ENCODE measurements at regions not wholly inside any gene's neighbourhood (a gene's known extent, or its start where the extent isn't known, plus 50 kb on each side); places are given as distances from the start of the nearest gene placed in this dataset.

DNA sequence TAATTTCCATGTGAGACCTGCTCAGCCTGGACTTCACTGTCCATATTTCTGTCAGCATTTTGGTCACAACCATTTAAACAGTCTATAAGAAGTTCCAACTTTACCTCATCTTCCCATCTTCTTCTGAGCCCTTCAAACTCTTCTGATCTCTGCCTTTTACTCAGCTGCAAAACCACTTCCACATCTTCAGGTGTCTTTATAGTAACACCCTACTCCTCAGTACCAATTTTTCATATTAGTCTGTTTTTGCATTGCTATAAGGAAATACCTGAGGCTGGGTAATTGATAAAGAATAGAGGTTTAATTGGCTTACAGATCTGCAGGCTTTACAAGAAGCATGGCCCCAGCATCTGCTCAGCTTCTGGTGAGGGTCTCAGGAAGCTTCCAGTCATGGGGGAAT is 1648.9 kb upstream of the SLC10A2 start:
- Histone ChIP-seq H2AK9ac (replicated peaks; ENCODE audit: low read depth, low read length, poor library complexity) (no peak overlapping the region), H3K27me3 (ENCODE audit: control insufficient read depth, insufficient read depth, low read length) (no peaks in the 10 kb centered on the region), H3K23ac (ENCODE audit: low read depth, low read length) (no peak overlapping the region), H3K27ac (ENCODE audit: insufficient read depth, low read length) (no peak overlapping the region), H3K9me1 (ENCODE audit: insufficient read depth, low read length) (no peaks in the 10 kb centered on the region), H2BK120ac (ENCODE audit: low read depth, low read length) (no peak overlapping the region), H2BK20ac (ENCODE audit: low read depth, low read length) (no peak overlapping the region), H4K5ac (ENCODE audit: low read depth, low read length) (no peak overlapping the region), H3K56ac (ENCODE audit: extremely low read depth, insufficient read depth, low read length) (no peak overlapping the region), H4K20me1 (ENCODE audit: insufficient read depth, low read length) (no peaks in the 10 kb centered on the region), H3K36me3 (ENCODE audit: control insufficient read depth, insufficient read depth, low read length) (no peaks in the 10 kb centered on the region), H3K9ac (ENCODE audit: low read depth, low read length) (no peak overlapping the region), H3K4me1 (ENCODE audit: control insufficient read depth, insufficient read depth, low read length) (no peaks in the 10 kb centered on the region), H3K79me1 (ENCODE audit: low read depth in 1 of 2, low read length in 2 of 2) (no peaks in the 10 kb centered on the region), H2BK5ac (ENCODE audit: low read depth, low read length, poor library complexity, severe bottlenecking) (no peak overlapping the region), H4K8ac (ENCODE audit: low read depth in 2 of 2, low read length in 2 of 2) (no peak overlapping the region), H4K91ac (ENCODE audit: insufficient read depth, low read depth, low read length) (no peak overlapping the region), H3K18ac (ENCODE audit: low read depth, low read length) (no peak overlapping the region), H2BK15ac (ENCODE audit: low read depth, low read length) (no peak overlapping the region), H3K4me3 (ENCODE audit: insufficient read depth, low read depth, low read length) (no peak overlapping the region), H3K14ac (replicated peaks; ENCODE audit: low read depth, low read length) (no peak overlapping the region), H2AFZ (replicated peaks; ENCODE audit: low read length, poor library complexity) (no peak overlapping the region), H3K4ac (ENCODE audit: low read depth, low read length) (no peak overlapping the region), H3K9me3 (ENCODE audit: control insufficient read depth, insufficient read depth, low read length) (no peaks in the 10 kb centered on the region), H3K4me2 (ENCODE audit: low read depth, low read length) (no peak overlapping the region), H2AK5ac (ENCODE audit: low read depth, low read length) (no peak overlapping the region)
- ATAC-seq (ENCODE audit: low read depth) (no peak), DNase-seq (no peak)
- TF ChIP-seq MAFK (IDR thresholded peaks at IDR 0.05; ENCODE audit: low read depth, low read length) (no peak), MAZ (IDR thresholded peaks at IDR 0.05; ENCODE audit: borderline replicate concordance, low read depth, low read length) (no peak), NFE2L2 (IDR thresholded peaks at IDR 0.05; ENCODE audit: low read depth, low read length) (no peak), CHD1 (IDR thresholded peaks at IDR 0.05; ENCODE audit: low read depth, low read length) (no peak), RCOR1 (IDR thresholded peaks at IDR 0.05; ENCODE audit: insufficient replicate concordance, low read length) (no peak), RFX5 (IDR thresholded peaks at IDR 0.05; ENCODE audit: low read depth, low read length) (no peak), SMC3 (IDR thresholded peaks at IDR 0.05; ENCODE audit: low read depth, low read length) (no peak), POLR2A (IDR thresholded peaks at IDR 0.05; ENCODE audit: low read depth, low read length) (no peak), BHLHE40 (IDR thresholded peaks at IDR 0.05; ENCODE audit: low read depth, low read length) (no peak), RAD21 (IDR thresholded peaks at IDR 0.05; ENCODE audit: low read length) (no peak), FOS (IDR thresholded peaks at IDR 0.05; ENCODE audit: low read depth, low read length) (no peak), MXI1 (IDR thresholded peaks at IDR 0.05; ENCODE audit: borderline replicate concordance, low read depth, low read length) (no peak), CEBPB (IDR thresholded peaks at IDR 0.05; ENCODE audit: low read depth, low read length) (no peak)
- TF ChIP-seq, protein P1, sequence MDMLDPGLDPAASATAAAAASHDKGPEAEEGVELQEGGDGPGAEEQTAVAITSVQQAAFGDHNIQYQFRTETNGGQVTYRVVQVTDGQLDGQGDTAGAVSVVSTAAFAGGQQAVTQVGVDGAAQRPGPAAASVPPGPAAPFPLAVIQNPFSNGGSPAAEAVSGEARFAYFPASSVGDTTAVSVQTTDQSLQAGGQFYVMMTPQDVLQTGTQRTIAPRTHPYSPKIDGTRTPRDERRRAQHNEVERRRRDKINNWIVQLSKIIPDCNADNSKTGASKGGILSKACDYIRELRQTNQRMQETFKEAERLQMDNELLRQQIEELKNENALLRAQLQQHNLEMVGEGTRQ (IDR thresholded peaks at IDR 0.05; ENCODE audit: low read depth, low read length): no peak
- TF ChIP-seq, protein P2, sequence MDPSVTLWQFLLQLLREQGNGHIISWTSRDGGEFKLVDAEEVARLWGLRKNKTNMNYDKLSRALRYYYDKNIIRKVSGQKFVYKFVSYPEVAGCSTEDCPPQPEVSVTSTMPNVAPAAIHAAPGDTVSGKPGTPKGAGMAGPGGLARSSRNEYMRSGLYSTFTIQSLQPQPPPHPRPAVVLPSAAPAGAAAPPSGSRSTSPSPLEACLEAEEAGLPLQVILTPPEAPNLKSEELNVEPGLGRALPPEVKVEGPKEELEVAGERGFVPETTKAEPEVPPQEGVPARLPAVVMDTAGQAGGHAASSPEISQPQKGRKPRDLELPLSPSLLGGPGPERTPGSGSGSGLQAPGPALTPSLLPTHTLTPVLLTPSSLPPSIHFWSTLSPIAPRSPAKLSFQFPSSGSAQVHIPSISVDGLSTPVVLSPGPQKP (IDR thresholded peaks at IDR 0.05; ENCODE audit: borderline replicate concordance, low read depth, low read length): no peak
- TF ChIP-seq, protein P3, sequence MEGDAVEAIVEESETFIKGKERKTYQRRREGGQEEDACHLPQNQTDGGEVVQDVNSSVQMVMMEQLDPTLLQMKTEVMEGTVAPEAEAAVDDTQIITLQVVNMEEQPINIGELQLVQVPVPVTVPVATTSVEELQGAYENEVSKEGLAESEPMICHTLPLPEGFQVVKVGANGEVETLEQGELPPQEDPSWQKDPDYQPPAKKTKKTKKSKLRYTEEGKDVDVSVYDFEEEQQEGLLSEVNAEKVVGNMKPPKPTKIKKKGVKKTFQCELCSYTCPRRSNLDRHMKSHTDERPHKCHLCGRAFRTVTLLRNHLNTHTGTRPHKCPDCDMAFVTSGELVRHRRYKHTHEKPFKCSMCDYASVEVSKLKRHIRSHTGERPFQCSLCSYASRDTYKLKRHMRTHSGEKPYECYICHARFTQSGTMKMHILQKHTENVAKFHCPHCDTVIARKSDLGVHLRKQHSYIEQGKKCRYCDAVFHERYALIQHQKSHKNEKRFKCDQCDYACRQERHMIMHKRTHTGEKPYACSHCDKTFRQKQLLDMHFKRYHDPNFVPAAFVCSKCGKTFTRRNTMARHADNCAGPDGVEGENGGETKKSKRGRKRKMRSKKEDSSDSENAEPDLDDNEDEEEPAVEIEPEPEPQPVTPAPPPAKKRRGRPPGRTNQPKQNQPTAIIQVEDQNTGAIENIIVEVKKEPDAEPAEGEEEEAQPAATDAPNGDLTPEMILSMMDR (conservative IDR thresholded peaks at IDR 0.05; ENCODE audit: low read depth, low read length): no peak
- ChIA-PET POLR2A (ENCODE audit: unreplicated experiment) (no interaction called here), CTCF (no interaction called here)
- BruUV-seq (replicated peaks): no TSS peak
- dilution Hi-C loops (cut with HindIII; ENCODE audit: low sequenced_read_pairs, unreplicated experiment): no loop called here
- in situ Hi-C loops (cut with MboI; ENCODE audit: low sequenced_read_pairs): no loop called here
- intact Hi-C loops (cut with micrococcal nuclease): no loop called here

Data from IMR-90 (cell line).